22Rv1 (cell line): ENCODE measurements at regions not wholly inside any gene's neighbourhood (a gene's known extent, or its start where the extent isn't known, plus 50 kb on each side); places are given as distances from the start of the nearest gene placed in this dataset.

Source experiments
- ZFX ChIP-seq: fragments of 450-650 bp; IDR thresholded peaks from 2 replicates; pipeline ENCODE4 v1.6.1; 2017; ENCODE audit warnings: antibody characterized with exemption, borderline replicate concordance
- TF ChIP-seq, protein P1 (sequence below): fragments of 450-650 bp; IDR thresholded peaks from 2 replicates; pipeline ENCODE4 v1.5.1; 2017; ENCODE audit warnings: mild to moderate bottlenecking

DNA sequence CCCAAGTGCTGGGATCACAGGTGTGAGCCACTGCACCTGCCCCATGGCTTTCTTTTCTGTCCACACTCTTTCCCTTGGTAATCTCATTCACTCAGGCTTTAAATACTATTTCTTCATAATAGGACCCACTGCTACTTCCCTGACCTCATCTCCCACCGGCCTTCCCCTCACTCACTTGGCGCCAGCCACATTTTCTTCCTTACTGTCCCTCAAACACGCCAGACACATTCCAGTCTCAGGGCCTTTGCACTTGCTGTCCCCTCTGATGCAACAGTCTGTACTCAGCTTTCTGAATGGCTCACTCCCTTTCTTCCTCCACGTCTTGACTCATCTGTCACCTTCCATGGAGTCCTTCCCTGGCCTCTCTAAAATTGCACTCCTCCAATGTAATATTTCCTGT is 111.1 kb upstream of the MVB12B start:
- TF ChIP-seq, protein P1, sequence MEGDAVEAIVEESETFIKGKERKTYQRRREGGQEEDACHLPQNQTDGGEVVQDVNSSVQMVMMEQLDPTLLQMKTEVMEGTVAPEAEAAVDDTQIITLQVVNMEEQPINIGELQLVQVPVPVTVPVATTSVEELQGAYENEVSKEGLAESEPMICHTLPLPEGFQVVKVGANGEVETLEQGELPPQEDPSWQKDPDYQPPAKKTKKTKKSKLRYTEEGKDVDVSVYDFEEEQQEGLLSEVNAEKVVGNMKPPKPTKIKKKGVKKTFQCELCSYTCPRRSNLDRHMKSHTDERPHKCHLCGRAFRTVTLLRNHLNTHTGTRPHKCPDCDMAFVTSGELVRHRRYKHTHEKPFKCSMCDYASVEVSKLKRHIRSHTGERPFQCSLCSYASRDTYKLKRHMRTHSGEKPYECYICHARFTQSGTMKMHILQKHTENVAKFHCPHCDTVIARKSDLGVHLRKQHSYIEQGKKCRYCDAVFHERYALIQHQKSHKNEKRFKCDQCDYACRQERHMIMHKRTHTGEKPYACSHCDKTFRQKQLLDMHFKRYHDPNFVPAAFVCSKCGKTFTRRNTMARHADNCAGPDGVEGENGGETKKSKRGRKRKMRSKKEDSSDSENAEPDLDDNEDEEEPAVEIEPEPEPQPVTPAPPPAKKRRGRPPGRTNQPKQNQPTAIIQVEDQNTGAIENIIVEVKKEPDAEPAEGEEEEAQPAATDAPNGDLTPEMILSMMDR, result no peak
- no peak for TF ChIP-seq ZFX
